Hepatocyte (in vitro differentiated cells): ENCODE measurements at regions not wholly inside any gene's neighbourhood (a gene's known extent, or its start where the extent isn't known, plus 50 kb on each side); places are given as distances from the start of the nearest gene placed in this dataset.

Source experiments
- DNase-seq: peaks from one replicate; pipeline ENCODE4 v3.0.0-alpha.2; 2016; ENCODE audit warnings: low spot score
- H2AFZ ChIP-seq: fragments of 200-600 bp; sonication (generic); 2 replicates; pipeline ENCODE4 v1.6.0; 2016; ENCODE audit warnings: antibody characterized with exemption, mild to moderate bottlenecking
- H3K27ac ChIP-seq: fragments of 200-600 bp; sonication (generic); 2 replicates; pipeline ENCODE4 v1.5.1; 2016; ENCODE audit warnings: mild to moderate bottlenecking
- H3K27me3 ChIP-seq: fragments of 200-600 bp; sonication (generic); 2 replicates; pipeline ENCODE4 v1.6.1; 2016
- H3K36me3 ChIP-seq: fragments of 200-600 bp; sonication (generic); replicated peaks from 2 replicates; pipeline ENCODE4 v1.5.1; 2016; ENCODE audit warnings: low read depth; ENCODE audit not compliant: insufficient read depth
- H3K4me1 ChIP-seq: fragments of 200-600 bp; sonication (generic); 2 replicates; pipeline ENCODE4 v1.5.1; 2016; ENCODE audit warnings: mild to moderate bottlenecking, moderate library complexity; ENCODE audit not compliant: insufficient read depth
- H3K4me2 ChIP-seq: fragments of 200-600 bp; sonication (generic); 2 replicates; pipeline ENCODE4 v1.6.0; 2016
- H3K4me3 ChIP-seq: fragments of 200-600 bp; sonication (generic); 2 replicates; pipeline ENCODE4 v1.5.1; 2016; ENCODE audit warnings: mild to moderate bottlenecking
- H3K79me2 ChIP-seq: fragments of 200-600 bp; sonication (generic); 2 replicates; pipeline ENCODE4 v1.6.0; 2017; ENCODE audit warnings: mild to moderate bottlenecking
- H3K9me2 ChIP-seq: fragments of 200-600 bp; sonication (generic); replicated peaks from 2 replicates; pipeline ENCODE4 v1.6.0; 2017; ENCODE audit warnings: mild to moderate bottlenecking; ENCODE audit not compliant: insufficient read depth
- H3K9me3 ChIP-seq: fragments of 200-600 bp; sonication (generic); 2 replicates; pipeline ENCODE4 v1.5.1; 2016; ENCODE audit warnings: low read depth, mild to moderate bottlenecking
- H4K20me1 ChIP-seq: fragments of 200-600 bp; sonication (generic); 2 replicates; pipeline ENCODE4 v1.6.0; 2016; ENCODE audit warnings: mild to moderate bottlenecking; ENCODE audit not compliant: insufficient read depth, poor library complexity, severe bottlenecking
- CTCF ChIP-seq: fragments of 200-600 bp; sonication (generic); IDR thresholded peaks from 2 replicates; pipeline ENCODE4 v1.5.1; 2016; ENCODE audit warnings: antibody characterized with exemption, mild to moderate bottlenecking; ENCODE audit not compliant: poor library complexity
- EZH2 ChIP-seq: fragments of 200-600 bp; sonication (generic); IDR thresholded peaks from 2 replicates; pipeline ENCODE4 v1.6.1; 2016; ENCODE audit warnings: antibody characterized with exemption, mild to moderate bottlenecking, borderline replicate concordance
- EZH2phosphoT487 ChIP-seq: fragments of 200-600 bp; sonication (generic); IDR thresholded peaks from one replicate; pipeline ENCODE4 v1.6.1; 2018; ENCODE audit warnings: antibody characterized with exemption, mild to moderate bottlenecking, low read depth, moderate library complexity; ENCODE audit not compliant: unreplicated experiment, severe bottlenecking
- WGBS: methylation state at CpG from one replicate; pipeline ENCODE4 v1.1.6; 2016; ENCODE audit warnings: low lambda C conversion rate; ENCODE audit errors: missing lambda C conversion rate; 5-methylcytosine and 5-hydroxymethylcytosine counted together

- 50% methylated on average over 1 of the region's 1 CpG for WGBS
- H4K20me1 ChIP-seq: no peaks in the 10 kb centered on the region
- no peak for DNase-seq
Measured at GRCh38 chr11:26017322-26017860, 314.5 kb upstream of the ANO3 start.

GRCh38 chr11:26017903-26018302, 314.0 kb upstream of the ANO3 start:
- Histone ChIP-seq H3K9me2 (no peaks in the 10 kb centered on the region), H3K79me2 (no peaks in the 10 kb centered on the region), H3K9me3 (no peaks in the 10 kb centered on the region), H4K20me1 (no peaks in the 10 kb centered on the region), H3K27ac (no peak overlapping the region), H3K27me3 (no peaks in the 10 kb centered on the region), H3K4me3 (no peak overlapping the region), H3K36me3 (no peaks in the 10 kb centered on the region), H3K4me1 (peaks cover 3% of the 10 kb centered on the region), H2AFZ (no peak overlapping the region), H3K4me2 (no peak overlapping the region)
- DNase-seq: no peak
- no peak for TF ChIP-seq EZH2phosphoT487
- no peak for TF ChIP-seq CTCF
- no peak for TF ChIP-seq EZH2
- WGBS: 74% methylated on average over 2 of the region's 2 CpGs

More at GRCh38 chr11:26017322-26017860, 314.5 kb upstream of the ANO3 start:
- no peak overlapping the region for H3K4me2 ChIP-seq
- no peaks in the 10 kb centered on the region for H3K9me2 ChIP-seq
- no peak for TF ChIP-seq CTCF
- no peak for TF ChIP-seq EZH2
- TF ChIP-seq EZH2phosphoT487: no peak
- no peak overlapping the region for H3K4me3 ChIP-seq
- H3K36me3 ChIP-seq: no peaks in the 10 kb centered on the region
- H2AFZ ChIP-seq: no peak overlapping the region
- no peaks in the 10 kb centered on the region for H3K27me3 ChIP-seq
- peaks cover 3% of the 10 kb centered on the region for H3K4me1 ChIP-seq
- H3K9me3 ChIP-seq: no peaks in the 10 kb centered on the region
- no peaks in the 10 kb centered on the region for H3K79me2 ChIP-seq
- H3K27ac ChIP-seq: no peak overlapping the region

- no peaks in the 10 kb centered on the region for H3K36me3 ChIP-seq
- no peaks in the 10 kb centered on the region for H3K9me2 ChIP-seq
- H3K4me1 ChIP-seq: peaks cover 3% of the 10 kb centered on the region
- TF ChIP-seq EZH2: no peak
- no peak for TF ChIP-seq CTCF
- TF ChIP-seq EZH2phosphoT487: no peak
- H3K4me2 ChIP-seq: no peak overlapping the region
- H3K9me3 ChIP-seq: no peaks in the 10 kb centered on the region
- no peaks in the 10 kb centered on the region for H3K27me3 ChIP-seq
- H3K79me2 ChIP-seq: no peaks in the 10 kb centered on the region
- no peak for DNase-seq
- H3K27ac ChIP-seq: no peak overlapping the region
- no peak overlapping the region for H2AFZ ChIP-seq
- no peak overlapping the region for H3K4me3 ChIP-seq
- H4K20me1 ChIP-seq: no peaks in the 10 kb centered on the region
Measured at GRCh38 chr11:26018336-26018735, 313.6 kb upstream of the ANO3 start.

GRCh38 chr11:26019386-26019785, 312.5 kb upstream of the ANO3 start:
- Histone ChIP-seq H2AFZ (no peak overlapping the region), H3K27me3 (no peaks in the 10 kb centered on the region), H3K27ac (no peak overlapping the region), H3K36me3 (no peaks in the 10 kb centered on the region), H3K9me3 (no peaks in the 10 kb centered on the region), H3K79me2 (no peaks in the 10 kb centered on the region), H3K9me2 (no peaks in the 10 kb centered on the region), H3K4me2 (no peak overlapping the region), H3K4me3 (no peak overlapping the region), H4K20me1 (no peaks in the 10 kb centered on the region), H3K4me1 (peaks cover 3% of the 10 kb centered on the region)
- no peak for DNase-seq
- WGBS: 72% methylated on average over 3 of the region's 3 CpGs
- TF ChIP-seq EZH2: no peak
- TF ChIP-seq EZH2phosphoT487: no peak
- TF ChIP-seq CTCF: no peak
